HG02981 (cell line): ENCODE measurements at regions not wholly inside any gene's neighbourhood (a gene's known extent, or its start where the extent isn't known, plus 50 kb on each side); places are given as distances from the start of the nearest gene placed in this dataset.
"Not testable (repeated sequence)": the region's sequence is repeated elsewhere in the genome, so short reads cannot be mapped to it uniquely, and the experiment has no call there.

Experiments
- ATAC-seq: cut with Tn5 transposase; IDR thresholded peaks from one replicate; pipeline ENCODE4 v1.9.1; 2021; ENCODE audit warnings: mild to moderate bottlenecking, moderate library complexity; ENCODE audit not compliant: unreplicated experiment

DNA sequence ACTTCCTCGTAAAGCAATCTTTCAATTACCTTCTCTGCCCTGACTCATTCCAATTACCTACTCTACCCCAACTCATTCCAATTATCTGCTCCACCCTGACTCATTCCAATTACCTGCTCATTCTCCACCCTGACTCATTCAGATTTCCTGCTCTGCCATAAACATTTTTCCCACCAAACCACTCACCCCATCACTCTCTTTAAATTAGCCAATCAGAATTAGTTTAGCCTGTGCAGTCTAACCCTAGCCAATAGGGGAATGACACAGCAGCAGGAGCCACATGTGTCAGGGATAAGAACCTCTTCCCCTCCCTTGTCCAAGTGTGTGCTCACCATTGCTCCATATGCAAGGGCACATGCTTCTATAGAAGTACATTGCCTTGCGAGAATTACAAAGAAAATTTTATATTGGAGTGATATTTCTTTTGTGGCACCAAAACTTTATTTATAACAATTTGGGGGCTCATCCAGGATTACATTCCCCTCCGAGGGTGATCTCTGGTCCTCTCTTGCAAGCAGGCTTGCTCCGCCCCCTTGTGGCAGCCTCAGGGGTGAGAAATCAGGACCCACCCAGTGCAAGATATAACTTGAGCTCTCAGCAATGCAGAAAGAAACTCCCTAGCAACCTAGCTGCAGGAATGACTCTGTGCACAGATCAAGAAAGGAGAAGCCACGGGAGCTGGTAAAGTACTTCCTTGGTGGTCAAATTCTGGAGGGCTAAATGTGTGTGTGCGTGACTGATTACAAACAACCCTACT, 551.9 kb upstream of the EYS start:
- not testable (repeated sequence) for ATAC-seq

DNA sequence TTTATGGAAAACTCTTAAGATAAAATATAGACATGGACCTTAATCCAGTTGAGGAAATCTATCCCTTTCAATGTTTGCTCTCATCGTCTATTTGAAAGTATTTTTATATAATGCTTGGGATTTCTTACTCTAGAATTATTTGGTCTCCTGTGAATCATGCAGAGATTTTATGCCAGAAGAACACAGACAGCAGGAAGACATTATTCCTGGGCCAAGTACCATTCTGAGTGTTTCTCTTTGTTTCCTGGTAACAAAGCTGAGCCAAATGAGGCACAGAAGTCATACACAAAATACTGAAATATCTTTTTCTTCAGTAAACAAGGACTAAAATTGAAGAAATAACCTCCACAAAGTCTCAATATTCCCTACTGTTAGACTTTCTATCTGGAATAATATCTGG, 538.2 kb upstream of the EYS start:
- ATAC-seq, result no peak

DNA sequence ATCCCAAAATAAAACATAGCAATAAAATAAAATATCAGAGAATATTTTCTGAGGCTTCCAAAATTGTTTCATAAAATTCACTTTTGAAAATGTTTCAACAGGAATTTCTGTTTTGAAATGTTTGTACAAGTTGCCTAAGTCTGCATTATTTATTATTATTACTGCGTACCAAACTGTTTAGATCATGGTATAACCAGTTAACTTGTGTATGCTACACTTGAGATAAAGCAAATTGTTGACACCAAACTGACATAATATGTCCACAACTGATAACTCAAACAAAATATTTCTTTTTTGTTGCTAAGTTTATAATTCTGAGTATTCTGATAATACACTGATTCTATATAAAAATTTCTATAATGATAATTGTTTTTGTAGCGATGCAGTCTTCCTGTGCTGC, 531.8 kb upstream of the EYS start:
- ATAC-seq, result no peak

DNA sequence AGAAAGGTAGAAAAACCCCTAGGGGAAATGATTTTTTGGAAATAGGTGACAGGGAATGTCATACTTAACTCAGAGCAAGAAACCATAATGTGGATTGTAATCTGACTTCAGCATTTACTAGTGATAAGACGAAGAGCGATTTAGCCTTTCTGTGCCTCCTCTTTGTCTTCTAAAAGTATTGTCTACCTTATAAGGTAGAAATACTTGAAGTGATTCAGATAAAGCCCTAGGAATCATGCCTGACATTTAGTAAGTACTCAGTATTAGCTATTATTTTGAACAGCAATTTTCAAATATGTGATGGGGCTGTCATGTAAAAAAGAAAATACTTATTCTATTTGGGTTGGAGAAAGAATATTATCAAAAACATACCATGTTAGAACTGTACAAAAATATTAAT, 525.9 kb upstream of the EYS start:
- ATAC-seq, result no peak

DNA sequence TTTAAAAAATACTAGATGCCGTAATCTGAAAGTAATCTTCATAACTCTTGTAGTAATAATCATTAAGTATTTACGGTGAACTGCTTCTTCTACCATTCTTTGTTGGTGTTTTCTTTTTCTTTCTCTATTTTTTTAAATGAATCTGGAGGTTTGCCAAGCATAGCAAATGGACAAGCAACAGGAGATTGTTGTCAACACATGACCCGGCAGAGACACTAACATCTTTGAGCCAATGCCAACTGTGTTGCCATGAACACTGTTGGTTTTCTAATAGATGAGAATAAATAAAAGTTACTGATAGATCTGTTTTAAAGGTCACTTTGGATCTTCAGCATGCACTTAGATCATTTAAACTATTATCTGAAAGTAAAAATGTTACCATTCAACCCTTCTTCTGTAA, 523.6 kb upstream of the EYS start:
- no peak for ATAC-seq

DNA sequence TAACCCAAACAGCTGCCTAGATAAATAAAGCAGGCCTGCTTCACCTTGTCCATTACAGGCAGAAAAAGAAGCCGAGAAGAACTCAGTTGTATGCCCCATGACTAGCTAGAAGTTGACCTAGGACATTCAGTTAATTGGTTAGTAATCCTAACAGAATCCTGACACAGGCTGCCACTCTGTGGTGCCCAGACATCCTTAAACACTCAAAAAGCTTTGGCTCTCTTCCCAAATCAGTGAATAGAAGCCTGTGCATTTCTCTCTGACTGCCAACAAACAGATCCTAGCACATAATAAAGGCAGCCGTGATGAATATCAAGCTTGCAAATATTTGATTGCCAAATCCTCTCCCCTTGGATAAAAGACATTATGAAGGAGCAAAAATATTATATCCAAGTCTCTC, 519.1 kb upstream of the EYS start:
- ATAC-seq, result no peak

DNA sequence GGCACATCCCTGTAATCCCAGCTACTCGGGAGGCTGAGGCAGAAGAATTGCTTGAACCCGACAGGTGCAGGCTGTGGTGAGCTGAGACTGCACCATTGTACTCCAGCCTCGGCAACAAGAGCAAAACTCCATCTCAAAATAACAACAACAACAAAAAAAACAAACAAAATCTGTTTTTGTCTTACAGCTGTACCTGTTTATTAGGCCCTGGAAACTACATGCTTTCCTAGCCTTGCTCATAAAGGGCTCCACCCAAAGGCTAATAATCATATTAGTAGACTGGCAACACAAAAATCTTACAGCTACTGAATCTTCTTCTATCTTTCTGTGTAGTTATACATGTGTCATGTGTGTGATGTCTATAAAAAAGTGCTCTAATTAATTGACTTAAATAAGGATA, 503.9 kb upstream of the EYS start:
- no peak for ATAC-seq

DNA sequence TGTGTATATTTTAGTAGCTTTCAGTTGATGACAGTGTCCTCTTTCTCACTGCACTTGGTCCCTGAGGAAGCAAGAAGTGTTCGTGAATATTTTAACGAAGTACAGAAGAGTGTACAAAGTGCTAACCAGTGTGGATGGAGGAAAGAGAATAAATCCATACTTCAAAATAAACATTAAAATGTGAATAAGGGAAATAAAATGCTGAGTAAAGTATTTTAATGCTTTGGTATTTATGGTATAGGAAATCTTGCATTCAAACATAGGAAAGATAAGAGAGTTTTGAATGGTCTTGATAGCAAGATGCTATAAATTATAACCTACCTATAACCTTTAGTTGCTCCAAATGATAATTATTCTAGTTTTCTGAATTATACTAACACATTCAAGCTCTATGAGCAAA, 493.4 kb upstream of the EYS start:
- no peak for ATAC-seq

DNA sequence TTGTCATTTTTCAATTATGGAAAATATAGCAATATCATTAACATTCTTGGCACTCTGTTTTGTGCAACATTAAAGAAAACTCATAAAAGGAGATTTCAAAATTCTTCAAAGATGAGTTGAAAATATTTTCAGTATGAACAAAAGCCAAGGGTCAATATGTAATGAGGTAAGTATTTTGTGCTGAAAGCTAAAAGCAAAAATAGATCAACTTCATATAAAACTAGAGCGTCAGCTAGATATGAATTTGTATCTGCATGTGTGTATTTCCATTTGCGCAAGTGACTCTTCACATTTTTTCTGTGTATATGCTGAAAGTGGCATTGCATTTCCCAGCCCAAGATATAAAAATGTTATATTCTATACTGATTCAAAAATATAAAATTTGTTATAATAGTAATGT, 492.1 kb upstream of the EYS start:
- ATAC-seq, result no peak

DNA sequence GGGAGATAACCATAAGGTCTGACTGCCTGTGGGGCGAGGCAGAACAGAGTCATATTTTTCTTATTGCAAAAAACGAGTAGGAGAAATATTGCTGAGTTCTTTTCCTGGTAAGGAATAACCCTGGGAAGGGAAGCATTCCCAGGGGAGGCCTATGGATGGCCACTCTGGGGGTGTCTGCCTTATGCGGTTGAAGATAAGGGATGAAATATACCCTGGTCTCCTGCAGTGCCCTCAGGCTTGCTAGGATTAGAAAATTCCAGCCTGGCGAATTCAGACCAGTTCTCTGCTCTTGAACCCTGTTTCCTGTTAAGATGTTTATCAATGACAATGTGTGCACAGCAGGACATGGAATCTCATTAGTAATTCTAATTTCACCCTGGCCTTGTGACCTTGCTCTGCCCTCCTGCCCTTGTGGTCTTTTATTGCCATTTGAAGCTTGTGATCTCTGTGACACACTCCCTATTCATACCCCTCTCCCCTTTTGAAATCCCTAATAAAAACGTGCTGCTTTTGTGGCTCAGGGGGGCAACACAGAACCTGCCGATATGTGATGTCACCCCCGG, 491.1 kb upstream of the EYS start:
- no peak for ATAC-seq

DNA sequence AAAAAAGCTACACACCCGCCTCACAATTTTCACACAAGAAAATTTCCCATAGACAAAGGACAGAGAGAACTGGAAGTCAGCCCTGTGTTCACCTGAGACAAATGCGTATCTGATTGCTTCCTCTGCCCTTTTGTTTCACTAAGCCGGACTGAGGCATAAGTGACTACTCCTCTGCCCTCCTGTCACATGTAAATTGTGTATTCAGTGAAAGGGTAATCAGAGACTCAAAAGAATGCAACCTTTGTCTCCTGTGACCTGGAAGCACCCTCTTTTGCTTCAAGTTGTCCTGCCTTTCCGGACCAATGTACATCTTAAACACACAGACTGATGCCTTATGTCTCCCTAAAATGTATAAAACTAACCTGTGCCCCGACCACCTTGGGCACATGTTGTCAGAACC, 483.8 kb upstream of the EYS start:
- ATAC-seq, result no peak

DNA sequence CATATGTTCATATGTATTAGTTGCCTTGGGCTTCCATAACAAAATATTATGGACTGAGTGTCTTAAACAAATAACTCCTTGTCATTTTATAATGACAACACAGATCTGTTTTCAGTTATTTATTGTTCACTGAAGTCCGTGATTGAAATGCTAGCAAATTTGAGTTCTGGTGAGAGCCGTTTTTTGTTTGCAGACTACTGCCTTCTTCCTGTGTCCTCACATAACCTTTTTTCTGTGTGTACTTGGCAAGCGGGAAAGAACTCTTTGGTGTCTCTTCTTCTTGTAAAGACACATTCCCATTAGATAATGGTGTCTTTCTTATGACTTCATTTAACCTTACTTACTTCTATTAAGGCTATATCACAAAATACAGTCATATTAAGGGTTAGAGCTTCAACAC, 482.9 kb upstream of the EYS start:
- no peak for ATAC-seq

DNA sequence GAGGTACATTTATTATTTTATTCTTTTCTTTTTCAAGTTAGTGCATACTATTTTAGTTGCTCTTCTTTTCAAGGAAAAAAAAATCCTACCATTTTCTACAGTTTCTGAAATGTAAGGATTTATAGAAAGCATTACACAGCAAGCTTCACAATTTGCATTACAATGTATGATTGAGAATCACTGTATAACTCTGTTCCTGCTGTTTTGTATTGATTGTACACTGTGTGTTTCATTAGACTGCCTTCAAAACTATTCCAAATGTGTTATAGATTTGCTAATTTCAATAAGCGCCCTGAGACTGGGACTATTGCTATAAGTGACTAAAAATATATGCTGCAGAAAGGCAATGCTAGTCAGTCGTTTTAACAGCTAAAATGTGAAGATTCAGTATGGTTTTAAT, 479.7 kb upstream of the EYS start:
- ATAC-seq, result no peak

DNA sequence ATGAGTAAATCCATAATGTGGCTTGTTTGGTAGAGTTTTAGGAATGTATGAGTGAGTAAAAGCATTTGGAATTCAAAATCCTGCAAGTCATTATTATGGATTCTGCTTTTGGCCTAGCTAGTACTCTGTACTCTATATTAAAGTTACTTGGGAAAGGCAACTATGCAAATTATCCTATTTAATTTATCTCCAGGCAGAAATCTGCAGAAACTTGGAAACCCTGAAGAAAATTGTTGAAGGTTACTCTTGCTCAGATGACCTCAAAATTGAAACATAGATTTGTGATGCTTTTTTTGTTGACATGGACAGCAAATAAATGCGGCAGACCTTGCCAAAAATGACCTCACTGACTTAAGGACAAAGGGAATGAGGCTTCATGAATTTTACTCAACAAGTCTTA, 477.1 kb upstream of the EYS start:
- no peak for ATAC-seq

DNA sequence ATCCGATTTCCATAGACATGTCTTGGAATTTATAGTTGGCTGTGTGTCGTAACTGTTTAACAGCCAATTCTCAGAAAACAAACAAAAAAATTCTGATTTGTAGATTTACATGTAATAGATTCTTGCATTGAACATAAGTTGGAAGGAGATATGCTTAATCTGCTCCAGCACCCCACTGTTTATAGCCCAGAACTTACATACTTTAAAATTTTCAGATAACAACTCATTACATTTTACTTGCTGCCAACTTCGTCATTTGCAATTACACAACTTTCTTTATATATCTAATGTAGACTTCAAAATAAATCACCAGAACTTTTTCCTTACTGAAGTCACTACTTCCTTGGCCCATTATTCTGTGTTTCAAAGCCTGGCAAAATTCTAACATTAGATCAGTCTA, 472.3 kb upstream of the EYS start:
- ATAC-seq, result no peak

DNA sequence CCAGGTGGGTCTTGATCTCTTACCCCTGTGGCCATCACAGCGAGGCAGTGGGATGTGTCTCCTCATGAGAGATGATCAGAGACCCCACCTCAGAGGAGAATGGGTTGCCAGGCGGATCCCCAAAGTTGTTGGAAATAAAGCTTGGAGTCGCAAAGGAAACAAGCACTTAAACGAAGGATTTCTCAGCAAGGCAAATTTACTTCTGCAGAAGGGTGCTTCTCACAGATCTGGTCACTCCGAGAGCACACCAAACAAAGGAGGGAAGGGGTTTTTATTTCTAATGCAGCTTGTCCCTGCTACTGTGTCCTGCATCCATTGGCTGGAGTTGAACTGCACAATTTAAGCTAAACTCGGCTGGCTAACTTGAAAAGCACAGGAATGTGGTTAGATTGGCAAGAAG, 466.6 kb upstream of the EYS start:
- no peak for ATAC-seq

DNA sequence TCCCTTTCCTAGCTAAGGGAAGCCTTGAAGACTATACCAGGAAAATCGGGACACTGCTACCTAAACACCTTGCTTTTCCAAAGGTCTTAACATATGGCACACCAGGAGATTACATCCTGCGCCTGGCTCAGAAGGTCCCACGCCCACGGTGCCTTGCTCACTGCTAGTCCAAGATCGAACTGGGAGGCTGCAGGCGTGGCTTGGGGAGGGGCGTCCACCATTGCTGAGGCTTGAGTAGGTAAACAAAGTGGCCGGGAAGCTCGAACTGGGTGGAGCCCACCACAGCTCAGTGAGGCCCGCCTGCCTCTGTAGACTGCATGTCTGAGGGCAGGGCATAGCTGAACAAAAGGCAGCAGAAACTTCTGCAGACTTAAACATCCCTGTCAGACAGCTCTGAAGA, 459.7 kb upstream of the EYS start:
- not testable (repeated sequence) for ATAC-seq

DNA sequence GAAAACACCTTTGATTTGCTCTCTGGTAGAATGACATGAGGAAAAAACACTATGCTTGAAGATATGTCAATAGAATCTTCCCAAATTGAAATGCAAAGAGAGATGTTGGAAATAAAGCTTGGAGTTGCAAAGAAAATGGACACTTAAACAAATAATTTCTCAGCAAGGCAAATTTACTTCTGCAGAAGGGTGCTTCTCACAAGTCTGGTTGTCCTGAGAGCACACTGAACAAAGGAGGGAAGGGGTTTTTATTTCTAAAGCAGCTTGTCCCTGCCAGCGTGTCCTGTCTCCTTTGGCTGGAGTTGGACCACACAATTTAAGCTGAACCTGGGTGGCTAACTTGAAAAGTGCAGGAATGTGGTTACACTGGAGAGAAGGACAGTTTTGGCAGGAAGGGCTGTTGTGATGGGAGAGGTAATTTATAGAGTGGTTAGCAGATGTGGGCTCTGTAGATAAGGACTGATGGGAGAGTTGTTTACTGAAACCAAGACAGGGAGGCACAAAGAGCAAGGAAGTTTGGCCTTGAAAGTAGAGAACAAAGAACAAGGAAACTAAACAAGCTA, 454.6 kb upstream of the EYS start:
- no peak for ATAC-seq

DNA sequence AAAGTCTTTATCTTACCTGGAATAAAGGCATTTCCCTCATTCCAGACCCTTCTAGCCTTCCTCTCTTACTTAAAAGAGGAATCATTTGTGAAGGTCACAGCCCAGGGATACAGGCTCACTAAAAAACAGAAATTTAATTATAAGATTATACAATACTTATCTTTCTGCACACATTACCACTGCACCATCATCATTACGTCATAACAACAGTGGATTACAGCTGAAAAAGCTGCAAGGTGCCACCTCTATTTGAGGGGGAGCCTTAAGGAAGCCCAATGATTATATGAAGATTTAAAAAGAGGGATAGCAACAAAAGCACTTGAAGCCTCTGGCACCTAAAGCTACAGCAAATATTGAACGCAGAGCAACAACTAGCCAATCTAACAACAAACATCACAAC, 452.9 kb upstream of the EYS start:
- ATAC-seq, result no peak

DNA sequence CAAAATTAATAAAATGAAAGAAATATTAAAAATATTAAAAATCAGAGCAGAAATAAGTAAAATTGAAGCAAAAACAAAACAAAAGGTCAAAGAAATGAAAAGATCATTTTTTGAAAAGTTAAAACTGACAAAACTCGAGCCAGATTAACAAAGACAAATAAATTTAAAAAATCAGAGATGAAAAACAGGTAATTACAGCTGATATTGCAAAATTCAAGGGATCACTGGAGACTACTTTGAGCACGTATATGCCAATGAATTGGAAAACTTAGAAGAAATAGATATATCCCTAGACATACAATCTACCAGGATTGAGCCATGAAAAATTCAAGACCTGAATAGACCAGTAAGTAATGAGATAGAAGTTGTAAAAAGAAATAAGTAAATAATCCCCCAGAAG, 446.2 kb upstream of the EYS start:
- no peak for ATAC-seq

DNA sequence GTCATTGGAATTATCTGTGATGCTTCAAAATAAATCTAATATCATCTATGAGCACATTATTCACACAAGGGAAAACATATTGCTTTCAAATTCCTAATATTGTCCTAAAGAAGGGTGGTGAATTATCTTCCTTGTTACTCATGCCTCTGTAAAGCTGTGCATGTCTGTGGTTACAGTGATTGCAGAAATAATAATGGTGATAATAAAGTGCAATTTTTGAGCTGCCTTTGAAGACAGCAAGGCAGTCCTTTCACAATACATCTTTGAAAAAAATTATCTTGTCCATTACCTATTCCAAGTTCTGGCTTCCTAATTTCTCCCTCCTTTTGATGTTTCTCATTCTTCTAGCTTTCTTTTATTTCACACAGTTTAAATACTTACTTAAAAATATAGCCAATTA, 442.1 kb upstream of the EYS start:
- no peak for ATAC-seq

DNA sequence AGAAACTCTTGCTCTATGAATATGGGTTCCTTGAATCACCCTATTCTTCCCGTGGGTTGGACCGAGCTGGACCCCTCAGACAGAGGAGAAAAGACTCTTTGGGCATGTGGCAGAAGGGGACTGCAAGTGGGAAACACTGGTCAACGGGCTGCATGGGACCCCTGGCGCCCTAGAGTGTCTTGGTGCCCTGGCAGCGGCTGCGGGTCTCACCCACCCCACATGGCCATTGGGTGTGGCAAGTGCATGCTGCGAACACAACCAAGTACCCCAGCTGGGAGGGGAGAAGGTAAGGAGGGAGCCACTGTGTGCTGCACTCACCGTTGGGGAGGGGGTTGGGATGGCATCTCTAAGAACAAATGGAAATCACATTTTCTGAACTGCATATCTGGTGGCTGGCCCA, 438.8 kb upstream of the EYS start:
- ATAC-seq, result no peak

DNA sequence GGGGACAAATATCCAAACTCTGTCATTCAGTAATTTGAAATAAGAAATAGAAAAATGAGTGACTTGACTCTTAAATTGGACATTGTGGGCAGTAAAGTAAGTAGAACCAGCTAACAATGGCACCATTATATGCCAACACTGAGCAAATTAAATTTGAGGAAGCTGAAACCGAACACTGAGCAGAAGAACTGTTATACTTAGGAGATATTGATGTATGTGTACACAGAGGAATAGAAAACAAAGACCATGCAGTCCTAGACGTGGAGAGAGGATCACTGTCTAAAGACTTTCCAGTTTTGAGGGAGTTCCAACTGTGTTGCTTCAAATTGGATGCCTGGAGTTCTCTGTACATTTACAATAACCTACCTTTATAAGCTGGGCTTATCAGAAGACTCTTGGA, 427.0 kb upstream of the EYS start:
- no peak for ATAC-seq
